ENCODE measurements at regions not wholly inside any gene's neighbourhood (a gene's known extent, or its start where the extent isn't known, plus 50 kb on each side); places are given as distances from the start of the nearest gene placed in this dataset.
"Not testable (repeated sequence)": the region's sequence is repeated elsewhere in the genome, so short reads cannot be mapped to it uniquely, and the experiment has no call there.

- not testable (repeated sequence) for H3K9ac ChIP-seq (ENCODE audit: low read length); H3K9me3 ChIP-seq (ENCODE audit: low read length); H3K4me1 ChIP-seq (ENCODE audit: insufficient read depth, low read length); H3K27ac ChIP-seq (ENCODE audit: low read depth, low read length); H3K4me3 ChIP-seq (ENCODE audit: low read depth in 1 of 2, low read length in 2 of 2); H3K27me3 ChIP-seq (ENCODE audit: control insufficient read depth in 1 of 2, insufficient read depth in 2 of 2, low read length in 2 of 2); H3K36me3 ChIP-seq (ENCODE audit: insufficient read depth, low read length)
Observed at GRCh38 chr5:142236673-142237290, 88.0 kb downstream of the SPRY4 start.

- no peak overlapping the region for H3K4me3 ChIP-seq (ENCODE audit: low read depth in 1 of 2, low read length in 2 of 2)
- H3K4me1 ChIP-seq (ENCODE audit: insufficient read depth, low read length) = no peaks in the 10 kb centered on the region
- H3K9ac ChIP-seq (ENCODE audit: low read length) = no peak overlapping the region
- no peaks in the 10 kb centered on the region for H3K36me3 ChIP-seq (ENCODE audit: insufficient read depth, low read length)
- no peaks in the 10 kb centered on the region for H3K27me3 ChIP-seq (ENCODE audit: control insufficient read depth in 1 of 2, insufficient read depth in 2 of 2, low read length in 2 of 2)
- no peak overlapping the region for H3K27ac ChIP-seq (ENCODE audit: low read depth, low read length)
- H3K9me3 ChIP-seq (ENCODE audit: low read length) = no peaks in the 10 kb centered on the region
Observed at GRCh38 chr5:142235870-142236672, 88.8 kb downstream of the SPRY4 start.

GRCh38 chr5:142235050-142235797 lies 89.6 kb downstream of the SPRY4 start:
- H3K4me1 ChIP-seq (ENCODE audit: insufficient read depth, low read length) = no peaks in the 10 kb centered on the region
- H3K9me3 ChIP-seq (ENCODE audit: low read length) = no peaks in the 10 kb centered on the region
- no peaks in the 10 kb centered on the region for H3K36me3 ChIP-seq (ENCODE audit: insufficient read depth, low read length)

GRCh38 chr5:142233083-142234032 lies 91.5 kb downstream of the SPRY4 start:
- H3K4me3 ChIP-seq (ENCODE audit: low read depth in 1 of 2, low read length in 2 of 2) = no peak overlapping the region
- H3K4me1 ChIP-seq (ENCODE audit: insufficient read depth, low read length) = no peaks in the 10 kb centered on the region
- H3K27me3 ChIP-seq (ENCODE audit: control insufficient read depth in 1 of 2, insufficient read depth in 2 of 2, low read length in 2 of 2) = no peaks in the 10 kb centered on the region
- H3K27ac ChIP-seq (ENCODE audit: low read depth, low read length) = no peak overlapping the region
- H3K36me3 ChIP-seq (ENCODE audit: insufficient read depth, low read length) = no peaks in the 10 kb centered on the region
- H3K9me3 ChIP-seq (ENCODE audit: low read length) = no peaks in the 10 kb centered on the region
- no peak overlapping the region for H3K9ac ChIP-seq (ENCODE audit: low read length)

More at GRCh38 chr5:142235050-142235797, 89.6 kb downstream of the SPRY4 start:
- Histone ChIP-seq H3K9ac (ENCODE audit: low read length) (no peak overlapping the region), H3K4me3 (ENCODE audit: low read depth in 1 of 2, low read length in 2 of 2) (no peak overlapping the region), H3K27ac (ENCODE audit: low read depth, low read length) (no peak overlapping the region), H3K27me3 (ENCODE audit: control insufficient read depth in 1 of 2, insufficient read depth in 2 of 2, low read length in 2 of 2) (no peaks in the 10 kb centered on the region)

GRCh38 chr5:142230949-142231348 lies 93.9 kb downstream of the SPRY4 start:
- H3K9ac ChIP-seq (ENCODE audit: low read length); H3K9me3 ChIP-seq (ENCODE audit: low read length); H3K4me1 ChIP-seq (ENCODE audit: insufficient read depth, low read length); H3K27me3 ChIP-seq (ENCODE audit: control insufficient read depth in 1 of 2, insufficient read depth in 2 of 2, low read length in 2 of 2); H3K36me3 ChIP-seq (ENCODE audit: insufficient read depth, low read length); H3K27ac ChIP-seq (ENCODE audit: low read depth, low read length); H3K4me3 ChIP-seq (ENCODE audit: low read depth in 1 of 2, low read length in 2 of 2): not testable (repeated sequence)

- H3K27me3 ChIP-seq (ENCODE audit: control insufficient read depth in 1 of 2, insufficient read depth in 2 of 2, low read length in 2 of 2) = no peaks in the 10 kb centered on the region
- H3K27ac ChIP-seq (ENCODE audit: low read depth, low read length) = no peak overlapping the region
- no peaks in the 10 kb centered on the region for H3K36me3 ChIP-seq (ENCODE audit: insufficient read depth, low read length)
- H3K4me3 ChIP-seq (ENCODE audit: low read depth in 1 of 2, low read length in 2 of 2) = no peak overlapping the region
- H3K9me3 ChIP-seq (ENCODE audit: low read length) = no peaks in the 10 kb centered on the region
- H3K9ac ChIP-seq (ENCODE audit: low read length) = no peak overlapping the region
- H3K4me1 ChIP-seq (ENCODE audit: insufficient read depth, low read length) = no peaks in the 10 kb centered on the region
Observed at GRCh38 chr5:142225141-142225540, 99.7 kb downstream of the SPRY4 start.

- H3K27me3 ChIP-seq (ENCODE audit: control insufficient read depth in 1 of 2, insufficient read depth in 2 of 2, low read length in 2 of 2) = no peaks in the 10 kb centered on the region
- no peak overlapping the region for H3K27ac ChIP-seq (ENCODE audit: low read depth, low read length)
- no peaks in the 10 kb centered on the region for H3K36me3 ChIP-seq (ENCODE audit: insufficient read depth, low read length)
- H3K9ac ChIP-seq (ENCODE audit: low read length) = no peak overlapping the region
- H3K9me3 ChIP-seq (ENCODE audit: low read length) = no peaks in the 10 kb centered on the region
- H3K4me3 ChIP-seq (ENCODE audit: low read depth in 1 of 2, low read length in 2 of 2) = no peak overlapping the region
- H3K4me1 ChIP-seq (ENCODE audit: insufficient read depth, low read length) = no peaks in the 10 kb centered on the region
Observed at GRCh38 chr5:142222866-142223558, 101.8 kb downstream of the SPRY4 start.

GRCh38 chr5:142222225-142222865 lies 102.5 kb downstream of the SPRY4 start:
- Histone ChIP-seq H3K27me3 (ENCODE audit: control insufficient read depth in 1 of 2, insufficient read depth in 2 of 2, low read length in 2 of 2) (no peaks in the 10 kb centered on the region), H3K27ac (ENCODE audit: low read depth, low read length) (no peak overlapping the region), H3K36me3 (ENCODE audit: insufficient read depth, low read length) (no peaks in the 10 kb centered on the region), H3K4me1 (ENCODE audit: insufficient read depth, low read length) (no peaks in the 10 kb centered on the region), H3K4me3 (ENCODE audit: low read depth in 1 of 2, low read length in 2 of 2) (no peak overlapping the region), H3K9me3 (ENCODE audit: low read length) (no peaks in the 10 kb centered on the region), H3K9ac (ENCODE audit: low read length) (no peak overlapping the region)

GRCh38 chr5:142221091-142221860 lies 103.5 kb downstream of the SPRY4 start:
- H3K9me3 ChIP-seq (ENCODE audit: low read length) = no peaks in the 10 kb centered on the region
- H3K27ac ChIP-seq (ENCODE audit: low read depth, low read length) = no peak overlapping the region
- H3K4me1 ChIP-seq (ENCODE audit: insufficient read depth, low read length) = peaks cover 8% of the 10 kb centered on the region
- H3K36me3 ChIP-seq (ENCODE audit: insufficient read depth, low read length) = no peaks in the 10 kb centered on the region
- no peak overlapping the region for H3K4me3 ChIP-seq (ENCODE audit: low read depth in 1 of 2, low read length in 2 of 2)
- no peak overlapping the region for H3K9ac ChIP-seq (ENCODE audit: low read length)
- H3K27me3 ChIP-seq (ENCODE audit: control insufficient read depth in 1 of 2, insufficient read depth in 2 of 2, low read length in 2 of 2) = no peaks in the 10 kb centered on the region

- Histone ChIP-seq H3K9ac (ENCODE audit: low read length) (no peak overlapping the region), H3K36me3 (ENCODE audit: insufficient read depth, low read length) (no peaks in the 10 kb centered on the region), H3K27ac (ENCODE audit: low read depth, low read length) (no peak overlapping the region), H3K9me3 (ENCODE audit: low read length) (no peaks in the 10 kb centered on the region), H3K4me1 (ENCODE audit: insufficient read depth, low read length) (peaks cover 16% of the 10 kb centered on the region), H3K27me3 (ENCODE audit: control insufficient read depth in 1 of 2, insufficient read depth in 2 of 2, low read length in 2 of 2) (no peaks in the 10 kb centered on the region), H3K4me3 (ENCODE audit: low read depth in 1 of 2, low read length in 2 of 2) (no peak overlapping the region)
Observed at GRCh38 chr5:142219146-142219545, 105.7 kb downstream of the SPRY4 start.
